AG09319 (cell line): ENCODE measurements at regions not wholly inside any gene's neighbourhood (a gene's known extent, or its start where the extent isn't known, plus 50 kb on each side); places are given as distances from the start of the nearest gene placed in this dataset.
A peak's percentile ranks its signal among the peaks of the same experiment; 100 is the strongest.

Experiments used
- DNase-seq: peaks from one replicate; pipeline ENCODE4 v3.0.0-alpha.2; 2010; ENCODE audit warnings: low read depth; ENCODE audit errors: extremely low read depth
- CTCF ChIP-seq: IDR thresholded peaks from 2 replicates; pipeline ENCODE4 v1.5.1; 2011; ENCODE audit warnings: low read depth, mild to moderate bottlenecking, inconsistent platforms, low read length, moderate library complexity

- no peak for DNase-seq
- TF ChIP-seq CTCF: no peak
Observed at GRCh38 chr18:60111525-60111924, 211.7 kb downstream of the PMAIP1 start.

DNA sequence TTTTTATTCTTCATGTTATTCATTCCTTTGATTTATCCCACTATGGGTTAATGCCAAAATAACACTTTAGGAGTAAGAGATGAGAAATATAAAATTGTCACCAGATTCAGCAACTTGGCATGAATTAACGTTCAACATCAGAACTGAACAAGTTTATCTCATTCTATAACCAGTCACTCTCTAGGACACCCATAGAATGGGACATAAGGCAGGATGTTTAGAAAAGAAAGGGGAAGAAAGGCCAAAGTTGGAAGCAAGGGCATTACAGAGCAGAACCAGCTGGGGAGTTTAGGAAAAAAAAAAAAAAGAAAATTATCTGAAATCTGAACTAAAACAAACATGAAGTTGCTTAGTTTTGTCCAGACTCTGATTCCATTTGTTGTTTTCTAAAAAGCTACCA, 211.0 kb downstream of the PMAIP1 start:
- no peak for TF ChIP-seq CTCF

GRCh38 chr18:60100778-60101177, 201.0 kb downstream of the PMAIP1 start:
- TF ChIP-seq CTCF: no peak
- no peak for DNase-seq

More for the DNA sequence above, 211.0 kb downstream of the PMAIP1 start:
- DNase-seq: no peak

- no peak for DNase-seq
- TF ChIP-seq CTCF: no peak
Observed at GRCh38 chr18:60099709-60100108, 199.9 kb downstream of the PMAIP1 start.

GRCh38 chr18:60096428-60096827, 196.6 kb downstream of the PMAIP1 start:
- no peak for TF ChIP-seq CTCF

GRCh38 chr18:60092073-60092472, 192.3 kb downstream of the PMAIP1 start:
- DNase-seq: peak; percentile 5
- no peak for TF ChIP-seq CTCF

More at GRCh38 chr18:60096428-60096827, 196.6 kb downstream of the PMAIP1 start:
- DNase-seq: no peak

DNA sequence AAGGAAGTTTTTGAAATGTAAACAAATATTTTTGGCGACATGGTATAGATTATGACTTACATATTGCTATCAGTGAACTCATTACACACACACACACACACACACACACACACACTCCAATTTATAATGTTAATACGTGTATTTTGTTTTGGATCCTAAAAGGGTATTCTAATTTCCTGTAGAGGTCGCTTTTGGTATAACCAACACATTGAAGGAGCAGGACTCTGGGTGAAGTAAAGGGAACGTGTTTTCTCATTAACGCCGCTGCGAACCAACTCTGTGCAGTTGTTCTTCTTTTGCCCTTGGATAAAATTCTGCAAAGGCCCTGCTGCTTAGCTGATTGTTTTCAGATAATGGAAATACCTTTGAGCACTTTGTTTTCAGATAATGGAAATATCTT, 190.4 kb downstream of the PMAIP1 start:
- no peak for DNase-seq
- TF ChIP-seq CTCF: no peak
